Amniotic stem cell (primary cell): ENCODE measurements at regions not wholly inside any gene's neighbourhood (a gene's known extent, or its start where the extent isn't known, plus 50 kb on each side); places are given as distances from the start of the nearest gene placed in this dataset.
"Not testable (repeated sequence)": the region's sequence is repeated elsewhere in the genome, so short reads cannot be mapped to it uniquely, and the experiment has no call there.

ENCODE experiments used
- DNase-seq: peaks from one replicate; lab custom pipeline; 2025; lab: John Stamatoyannopoulos, UW

- peak; percentile 60 for DNase-seq
Measured at GRCh38 chr7:119270045-119270464, 1002.9 kb upstream of the KCND2 start.

- no peak for DNase-seq
Measured at GRCh38 chr7:119270644-119271043, 1002.3 kb upstream of the KCND2 start.

- DNase-seq, result no peak
Measured at GRCh38 chr7:119271147-119271779, 1001.7 kb upstream of the KCND2 start.

GRCh38 chr7:119281181-119281846 lies 991.7 kb upstream of the KCND2 start:
- DNase-seq, result no peak

- DNase-seq, result no peak
Measured at GRCh38 chr7:119283353-119283752, 989.6 kb upstream of the KCND2 start.

GRCh38 chr7:119288416-119288815 lies 984.6 kb upstream of the KCND2 start:
- DNase-seq, result no peak

- DNase-seq, result not testable (repeated sequence)
Measured at GRCh38 chr7:119300341-119300740, 972.6 kb upstream of the KCND2 start.

- no peak for DNase-seq
Measured at GRCh38 chr7:119320316-119320715, 952.7 kb upstream of the KCND2 start.

- no peak for DNase-seq
Measured at GRCh38 chr7:119329715-119330114, 943.3 kb upstream of the KCND2 start.

- DNase-seq, result no peak
Measured at GRCh38 chr7:119335405-119335804, 937.6 kb upstream of the KCND2 start.

GRCh38 chr7:119341822-119342221 lies 931.2 kb upstream of the KCND2 start:
- DNase-seq, result no peak

GRCh38 chr7:119343289-119343688 lies 929.7 kb upstream of the KCND2 start:
- no peak for DNase-seq

GRCh38 chr7:119344466-119344865 lies 928.5 kb upstream of the KCND2 start:
- DNase-seq, result no peak

GRCh38 chr7:119348491-119348890 lies 924.5 kb upstream of the KCND2 start:
- DNase-seq, result no peak

GRCh38 chr7:119350334-119350733 lies 922.6 kb upstream of the KCND2 start:
- no peak for DNase-seq

GRCh38 chr7:119351320-119351719 lies 921.7 kb upstream of the KCND2 start:
- DNase-seq, result no peak

GRCh38 chr7:119374436-119374835 lies 898.5 kb upstream of the KCND2 start:
- DNase-seq, result no peak

GRCh38 chr7:119377861-119378260 lies 895.1 kb upstream of the KCND2 start:
- DNase-seq, result no peak

GRCh38 chr7:119382726-119383125 lies 890.2 kb upstream of the KCND2 start:
- DNase-seq, result no peak

GRCh38 chr7:119395024-119395423 lies 878.0 kb upstream of the KCND2 start:
- no peak for DNase-seq

- DNase-seq, result no peak
Measured at GRCh38 chr7:119397156-119397555, 875.8 kb upstream of the KCND2 start.

GRCh38 chr7:119408596-119408995 lies 864.4 kb upstream of the KCND2 start:
- no peak for DNase-seq

- no peak for DNase-seq
Measured at GRCh38 chr7:119413314-119413805, 859.6 kb upstream of the KCND2 start.

- no peak for DNase-seq
Measured at GRCh38 chr7:119415682-119416081, 857.3 kb upstream of the KCND2 start.
